Mesenchymal stem cell (in vitro differentiated cells and primary cell): ENCODE measurements at regions not wholly inside any gene's neighbourhood (a gene's known extent, or its start where the extent isn't known, plus 50 kb on each side); places are given as distances from the start of the nearest gene placed in this dataset.
"Not testable (repeated sequence)": the region's sequence is repeated elsewhere in the genome, so short reads cannot be mapped to it uniquely, and the experiment has no call there.

Experiments used
- DNase-seq: peaks from one replicate; pipeline ENCODE4 v3.0.0-alpha.2; 2013
- H2AFZ ChIP-seq: one replicate; pipeline ENCODE4 v1.6.1; 2013; ENCODE audit warnings: low read depth, mild to moderate bottlenecking, control low read depth, inconsistent platforms, low read length, moderate library complexity
- H2AK5ac ChIP-seq: 2 replicates; pipeline ENCODE4 v1.6.1; 2013; ENCODE audit warnings: low read length, moderate library complexity, mild to moderate bottlenecking, inconsistent platforms; ENCODE audit not compliant: severe bottlenecking
- H2BK120ac ChIP-seq: one replicate; pipeline ENCODE4 v1.6.1; 2013; ENCODE audit warnings: low read depth, mild to moderate bottlenecking, inconsistent platforms, low read length, moderate library complexity
- H2BK12ac ChIP-seq, 2 experiments: one replicate each; pipeline ENCODE4 v1.6.1; 2013; ENCODE audit warnings: inconsistent platforms in 2 of 2, low read length in 2 of 2, mild to moderate bottlenecking in 2 of 2, moderate library complexity in 2 of 2, control low read depth in 1 of 2
- H2BK15ac ChIP-seq: one replicate; pipeline ENCODE4 v1.6.1; 2013; ENCODE audit warnings: mild to moderate bottlenecking, low read depth, inconsistent platforms; ENCODE audit not compliant: poor library complexity, severe bottlenecking
- H2BK5ac ChIP-seq: 2 replicates; pipeline ENCODE4 v1.6.1; 2013; ENCODE audit warnings: low read depth, mild to moderate bottlenecking, low read length, control low read depth, inconsistent platforms; ENCODE audit not compliant: poor library complexity, severe bottlenecking
- H3K14ac ChIP-seq, 2 experiments: one replicate each; pipeline ENCODE4 v1.6.1; 2013; ENCODE audit warnings: inconsistent platforms in 2 of 2, low read length in 2 of 2, control low read depth in 1 of 2, mild to moderate bottlenecking in 1 of 2, moderate library complexity in 1 of 2
- H3K18ac ChIP-seq, 2 experiments: one replicate each; pipeline ENCODE4 v1.6.1; 2013; ENCODE audit warnings: inconsistent platforms in 2 of 2, low read length in 2 of 2, control low read depth in 1 of 2, low read depth in 1 of 2, mild to moderate bottlenecking in 1 of 2
- H3K23ac ChIP-seq, 2 experiments: one replicate each; pipeline ENCODE4 v1.6.1; 2013; ENCODE audit warnings: inconsistent platforms in 2 of 2, low read length in 2 of 2, mild to moderate bottlenecking in 2 of 2, moderate library complexity in 2 of 2, control low read depth in 1 of 2
- H3K27ac ChIP-seq: 2 replicates; pipeline ENCODE4 v1.5.1; 2013; ENCODE audit warnings: mild to moderate bottlenecking, moderate library complexity, low read length, control low read depth, inconsistent platforms; ENCODE audit not compliant: poor library complexity, severe bottlenecking
- H3K27me3 ChIP-seq, 2 experiments: 2 replicates each; pipeline versions ENCODE4 v1.6.1 to v1.7.0; 2013; ENCODE audit warnings: low read length in 2 of 2, mild to moderate bottlenecking in 2 of 2, moderate library complexity in 2 of 2, control low read depth in 1 of 2, inconsistent platforms in 1 of 2; ENCODE audit not compliant: control insufficient read depth in 1 of 2, insufficient read depth in 1 of 2
- H3K36me3 ChIP-seq, 2 experiments: 2 replicates each; pipeline versions ENCODE4 v1.6.1 to v1.7.0; 2013; ENCODE audit warnings: low read length in 2 of 2, control low read depth in 1 of 2, inconsistent platforms in 1 of 2, low read depth in 1 of 2, mild to moderate bottlenecking in 1 of 2; ENCODE audit not compliant: insufficient read depth in 2 of 2, control insufficient read depth in 1 of 2
- H3K4ac ChIP-seq, 2 experiments: one replicate each; pipeline ENCODE4 v1.6.1; 2013; ENCODE audit warnings: inconsistent platforms in 2 of 2, low read length in 2 of 2, mild to moderate bottlenecking in 2 of 2, moderate library complexity in 2 of 2, control low read depth in 1 of 2, low read depth in 1 of 2
- H3K4me1 ChIP-seq: 2 replicates; pipeline ENCODE4 v1.6.1; 2013; ENCODE audit warnings: low read depth, low read length, control low read depth; ENCODE audit not compliant: control insufficient read depth, insufficient read depth
- H3K4me2 ChIP-seq: 2 replicates; pipeline ENCODE4 v1.6.1; 2013; ENCODE audit warnings: low read length, mild to moderate bottlenecking, inconsistent platforms; ENCODE audit not compliant: poor library complexity, severe bottlenecking
- H3K4me3 ChIP-seq, 2 experiments: 2 replicates each; pipeline versions ENCODE4 v1.5.1 to v1.7.0; 2013; ENCODE audit warnings: low read length in 2 of 2, mild to moderate bottlenecking in 2 of 2, control low read depth in 1 of 2, low read depth in 1 of 2; ENCODE audit not compliant: insufficient read depth in 1 of 2
- H3K79me1 ChIP-seq: replicated peaks from 2 replicates; pipeline ENCODE4 v1.6.1; 2013; ENCODE audit warnings: mild to moderate bottlenecking, control low read depth, low read length, inconsistent platforms; ENCODE audit not compliant: poor library complexity, severe bottlenecking
- H3K9ac ChIP-seq: 2 replicates; pipeline ENCODE4 v1.7.0; 2013; ENCODE audit warnings: mild to moderate bottlenecking, low read length, moderate library complexity
- H3K9me3 ChIP-seq: 2 replicates; pipeline ENCODE4 v1.7.0; 2013; ENCODE audit warnings: mild to moderate bottlenecking, low read length; ENCODE audit not compliant: control insufficient read depth
- H4K8ac ChIP-seq: one replicate; pipeline ENCODE4 v1.6.1; 2013; ENCODE audit warnings: inconsistent platforms, mild to moderate bottlenecking, low read length, moderate library complexity
- H4K91ac ChIP-seq: one replicate; pipeline ENCODE4 v1.6.1; 2013; ENCODE audit warnings: mild to moderate bottlenecking, low read length, inconsistent platforms
- WGBS: methylation state at CpG from one replicate; pipeline ENCODE4 v1.1.7; 2013; ENCODE audit warnings: mixed read lengths; 5-methylcytosine and 5-hydroxymethylcytosine counted together

GRCh38 chr2:31762085-31762484, 181.3 kb upstream of the SRD5A2 start:
- Histone ChIP-seq H2BK5ac (no peak overlapping the region), H2BK120ac (no peak overlapping the region), H3K4ac (no peak overlapping the region), H3K36me3 (no peaks in the 10 kb centered on the region), H3K9ac (no peak overlapping the region), H4K91ac (no peak overlapping the region), H3K27ac (no peak overlapping the region), H3K4me1 (no peaks in the 10 kb centered on the region), H3K18ac (no peak overlapping the region), H3K4me2 (no peak overlapping the region), H2AK5ac (no peak overlapping the region), H3K9me3 (peaks cover 11% of the 10 kb centered on the region), H2AFZ (no peak overlapping the region), H3K27me3 (no peaks in the 10 kb centered on the region), H2BK12ac (no peak overlapping the region), H3K14ac (no peak overlapping the region), H2BK15ac (no peak overlapping the region), H3K23ac (no peak overlapping the region), H3K79me1 (no peaks in the 10 kb centered on the region), H4K8ac (no peak overlapping the region), H3K4me3 (no peak overlapping the region)
- no peak for DNase-seq
- 55% methylated on average over 2 of the region's 2 CpGs for WGBS

- not testable (repeated sequence) for DNase-seq, H3K27ac ChIP-seq
- H3K9me3 ChIP-seq = peaks cover 11% of the 10 kb centered on the region
Measured at GRCh38 chr2:31757351-31757750, 176.6 kb upstream of the SRD5A2 start.

GRCh38 chr2:31748746-31749145, 168.0 kb upstream of the SRD5A2 start:
- H3K27me3 ChIP-seq = not testable (repeated sequence)
- WGBS = 81% methylated on average over 13 of the region's 13 CpGs

More at GRCh38 chr2:31757351-31757750, 176.6 kb upstream of the SRD5A2 start:
- H3K4me3 ChIP-seq, H3K4ac ChIP-seq, H3K27me3 ChIP-seq, H4K91ac ChIP-seq, H3K23ac ChIP-seq, H3K14ac ChIP-seq, H2BK5ac ChIP-seq, H3K79me1 ChIP-seq, H2AK5ac ChIP-seq, H3K4me1 ChIP-seq, H4K8ac ChIP-seq, H3K9ac ChIP-seq, H2AFZ ChIP-seq, H3K36me3 ChIP-seq, H2BK12ac ChIP-seq, H3K4me2 ChIP-seq, H2BK120ac ChIP-seq, H2BK15ac ChIP-seq, H3K18ac ChIP-seq: not testable (repeated sequence)
- 67% methylated on average over 1 of the region's 2 CpGs for WGBS

GRCh38 chr2:31748041-31748440, 167.3 kb upstream of the SRD5A2 start:
- DNase-seq = no peak

More at GRCh38 chr2:31748746-31749145, 168.0 kb upstream of the SRD5A2 start:
- DNase-seq, H3K27ac ChIP-seq, H2BK5ac ChIP-seq, H3K23ac ChIP-seq, H3K79me1 ChIP-seq, H3K4me3 ChIP-seq, H3K14ac ChIP-seq, H4K8ac ChIP-seq, H2BK120ac ChIP-seq, H2AK5ac ChIP-seq, H2BK15ac ChIP-seq, H3K4me2 ChIP-seq, H3K4me1 ChIP-seq, H3K36me3 ChIP-seq, H2AFZ ChIP-seq, H3K18ac ChIP-seq, H4K91ac ChIP-seq, H3K9ac ChIP-seq, H2BK12ac ChIP-seq, H3K4ac ChIP-seq: not testable (repeated sequence)
- peaks cover 17% of the 10 kb centered on the region for H3K9me3 ChIP-seq

More at GRCh38 chr2:31748041-31748440, 167.3 kb upstream of the SRD5A2 start:
- H2BK15ac ChIP-seq = no peak overlapping the region
- H3K4me1 ChIP-seq = no peaks in the 10 kb centered on the region
- no peak overlapping the region for H2BK120ac ChIP-seq
- no peak overlapping the region for H2BK5ac ChIP-seq
- H3K23ac ChIP-seq = no peak overlapping the region
- no peaks in the 10 kb centered on the region for H3K27me3 ChIP-seq
- H3K14ac ChIP-seq = no peak overlapping the region
- no peak overlapping the region for H3K4me2 ChIP-seq
- peaks cover 17% of the 10 kb centered on the region for H3K9me3 ChIP-seq
- no peak overlapping the region for H2AFZ ChIP-seq
- H3K27ac ChIP-seq = no peak overlapping the region
- H3K4me3 ChIP-seq = no peak overlapping the region
- no peaks in the 10 kb centered on the region for H3K36me3 ChIP-seq
- H2BK12ac ChIP-seq = no peak overlapping the region
- WGBS = 93% methylated on average over 1 of the region's 1 CpG
- no peak overlapping the region for H4K91ac ChIP-seq
- H4K8ac ChIP-seq = no peak overlapping the region
- H3K9ac ChIP-seq = no peak overlapping the region
- H3K79me1 ChIP-seq = no peaks in the 10 kb centered on the region
- no peak overlapping the region for H3K4ac ChIP-seq
- H3K18ac ChIP-seq = no peak overlapping the region
- H2AK5ac ChIP-seq = no peak overlapping the region
